Common myeloid progenitor, CD34-positive (primary cell): ENCODE measurements at regions not wholly inside any gene's neighbourhood (a gene's known extent, or its start where the extent isn't known, plus 50 kb on each side); places are given as distances from the start of the nearest gene placed in this dataset.

Experiments used
- CTCF ChIA-PET: fragments of 350-600 bp; sonication (Branson Sonifier 250); formaldehyde crosslinking; loops from one replicate; lab custom pipeline; 2021; ENCODE audit warnings: antibody characterized with exemption; lab: Charles Lee
- POLR2A ChIA-PET: fragments of 350-600 bp; sonication (Branson Sonifier 250); formaldehyde crosslinking; loops from one replicate; lab custom pipeline; 2021; ENCODE audit warnings: antibody characterized with exemption; lab: Charles Lee
- DNase-seq, 3 donors: peaks; one replicate each; pipeline versions ENCODE4 v3.0.0 to v3.0.0-alpha.2; 2013
- H3K27ac ChIP-seq, 2 experiments: 1 replicate in 1 of 2; 2 replicates in 1 of 2; pipeline ENCODE4 v1.7.0; 2013; ENCODE audit warnings: inconsistent platforms in 2 of 2, low read length in 2 of 2, mild to moderate bottlenecking in 2 of 2, low read depth in 1 of 2, moderate library complexity in 1 of 2; ENCODE audit not compliant: severe bottlenecking in 2 of 2, insufficient read depth in 1 of 2, poor library complexity in 1 of 2
- H3K27me3 ChIP-seq, 5 experiments: replicated peaks in 2 of 5; 1 replicate in 3 of 5; 2 replicates in 2 of 5; pipeline versions ENCODE4 v1.6.1 to v1.7.0; 2013; ENCODE audit warnings: low read length in 4 of 5, mild to moderate bottlenecking in 2 of 5, moderate library complexity in 2 of 5, inconsistent platforms in 1 of 5; ENCODE audit not compliant: insufficient read depth in 5 of 5, control insufficient read depth in 4 of 5
- H3K36me3 ChIP-seq, 4 experiments: 1 replicate in 2 of 4; 2 replicates in 2 of 4; pipeline versions ENCODE4 v1.6.1 to v1.7.0; 2013; ENCODE audit warnings: low read length in 3 of 4, control low read depth in 1 of 4, mild to moderate bottlenecking in 1 of 4; ENCODE audit not compliant: control insufficient read depth in 4 of 4, insufficient read depth in 4 of 4
- H3K4me1 ChIP-seq, 4 experiments: 1 replicate in 3 of 4; 2 replicates in 1 of 4; pipeline versions ENCODE4 v1.6.1 to v1.7.1; 2013; ENCODE audit warnings: low read length in 3 of 4, mild to moderate bottlenecking in 3 of 4, control low read depth in 1 of 4, inconsistent platforms in 1 of 4, moderate library complexity in 1 of 4; ENCODE audit not compliant: control insufficient read depth in 4 of 4, insufficient read depth in 4 of 4; ENCODE audit errors: control extremely low read depth in 1 of 4
- H3K4me3 ChIP-seq, 7 experiments: 1 replicate in 4 of 7; 2 replicates in 3 of 7; pipeline versions ENCODE4 v1.5.1 to v1.7.0; 2013; ENCODE audit warnings: mild to moderate bottlenecking in 7 of 7, low read length in 6 of 7, moderate library complexity in 6 of 7, inconsistent platforms in 2 of 7, low read depth in 2 of 7, control low read depth in 1 of 7; ENCODE audit not compliant: insufficient read depth in 4 of 7, control insufficient read depth in 1 of 7; ENCODE audit errors: extremely low read depth in 1 of 7
- H3K9me3 ChIP-seq, 5 experiments: 1 replicate in 4 of 5; 2 replicates in 1 of 5; pipeline versions ENCODE4 v1.6.1 to v1.7.1; 2013; ENCODE audit warnings: low read length in 4 of 5, mild to moderate bottlenecking in 2 of 5, inconsistent platforms in 1 of 5, low read depth in 1 of 5, moderate library complexity in 1 of 5; ENCODE audit not compliant: control insufficient read depth in 4 of 5, insufficient read depth in 2 of 5; ENCODE audit errors: control extremely low read depth in 1 of 5
- WGBS: methylation state at CpG from one replicate; pipeline ENCODE4 v1.1.5; 2013; ENCODE audit not compliant: insufficient coverage; 5-methylcytosine and 5-hydroxymethylcytosine counted together

GRCh38 chr1:199687321-199687720 lies 340.2 kb upstream of the NR5A2 start:
- H3K27me3 ChIP-seq: no peaks in the 10 kb centered on the region
- H3K27ac ChIP-seq: no peak overlapping the region
- H3K4me1 ChIP-seq: peaks cover 2 to 41% (median 15%) of the 10 kb centered on the region in 4 experiments
- H3K4me3 ChIP-seq: no peak overlapping the region
- no peak for DNase-seq
- CTCF ChIA-PET: interaction anchor here (0.9 to 2.8 kb wide), 7 partner anchors 13 to 823 kb away, joined by 3 to 7 read pairs (median 4); no protein-coding TSS in a partner anchor
- 100% methylated on average over 4 of the region's 4 CpGs for WGBS
- POLR2A ChIA-PET: no interaction called here
- H3K9me3 ChIP-seq: no peaks in the 10 kb centered on the region
- H3K36me3 ChIP-seq: no peaks in the 10 kb centered on the region

- no peak overlapping the region for H3K27ac ChIP-seq
- H3K4me1 ChIP-seq: peaks cover 2 to 41% (median 15%) of the 10 kb centered on the region in 4 experiments
- no peak overlapping the region for H3K4me3 ChIP-seq
- POLR2A ChIA-PET: no interaction called here
- no peaks in the 10 kb centered on the region for H3K9me3 ChIP-seq
- no peaks in the 10 kb centered on the region for H3K27me3 ChIP-seq
- no peaks in the 10 kb centered on the region for H3K36me3 ChIP-seq
- no peak for DNase-seq
- CTCF ChIA-PET: interaction anchor here (0.7 to 2.8 kb wide), 5 partner anchors 9 to 800 kb away, joined by 3 to 7 read pairs (median 3); no protein-coding TSS in a partner anchor
- no CpG with 5 or more reads among the region's 3 CpGs for WGBS
Measured at GRCh38 chr1:199688133-199688676, 339.3 kb upstream of the NR5A2 start.

- Histone ChIP-seq H3K36me3 (no peaks in the 10 kb centered on the region), H3K4me1 (peaks cover 2 to 41% (median 15%) of the 10 kb centered on the region in 4 experiments), H3K4me3 (no peak overlapping the region), H3K27ac (no peak overlapping the region), H3K27me3 (no peaks in the 10 kb centered on the region), H3K9me3 (no peaks in the 10 kb centered on the region)
- no peak for DNase-seq
- ChIA-PET CTCF (interaction anchor here (0.7 to 2.8 kb wide), 4 partner anchors 14 to 799 kb away, joined by 3 to 7 read pairs (median 3); no protein-coding TSS in a partner anchor), POLR2A (no interaction called here)
Measured at GRCh38 chr1:199688774-199689173, 338.7 kb upstream of the NR5A2 start.

DNA sequence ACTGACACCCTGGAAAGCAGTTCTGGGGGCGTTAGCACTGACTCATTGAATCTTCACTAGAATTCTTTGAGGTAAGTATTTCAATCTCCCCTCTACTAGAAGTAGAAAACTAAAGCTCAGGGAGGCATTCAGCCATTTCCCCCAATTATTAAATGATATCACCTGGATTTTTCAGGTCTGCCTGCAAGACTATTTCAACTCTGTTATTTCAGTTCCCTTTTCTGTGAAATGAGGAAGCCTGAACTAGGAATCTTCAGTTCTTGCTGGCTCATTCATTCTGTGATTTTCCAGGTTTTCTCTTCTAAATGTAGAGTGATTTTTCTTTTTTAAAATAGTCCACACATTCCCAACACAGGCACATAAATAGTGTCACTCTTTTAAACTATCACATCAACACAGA lies 337.0 kb upstream of the NR5A2 start:
- ChIA-PET POLR2A (interaction anchor here (0.9 kb wide), 1 partner anchor 19 kb away, joined by 4 read pairs; no protein-coding TSS in a partner anchor), CTCF (interaction anchor here (1.0 kb wide), 1 partner anchor 74 kb away, joined by 8 read pairs; no protein-coding TSS in a partner anchor)
- H3K9me3 ChIP-seq: no peaks in the 10 kb centered on the region
- no CpG with 5 or more reads among the region's 1 CpG for WGBS
- H3K4me3 ChIP-seq: no peak overlapping the region
- H3K27me3 ChIP-seq: no peaks in the 10 kb centered on the region
- peak in 2 of 3 donors; percentile 36 to 54 for DNase-seq
- no peak overlapping the region for H3K27ac ChIP-seq
- H3K4me1 ChIP-seq: peaks cover 2 to 41% (median 15%) of the 10 kb centered on the region in 4 experiments
- H3K36me3 ChIP-seq: no peaks in the 10 kb centered on the region

DNA sequence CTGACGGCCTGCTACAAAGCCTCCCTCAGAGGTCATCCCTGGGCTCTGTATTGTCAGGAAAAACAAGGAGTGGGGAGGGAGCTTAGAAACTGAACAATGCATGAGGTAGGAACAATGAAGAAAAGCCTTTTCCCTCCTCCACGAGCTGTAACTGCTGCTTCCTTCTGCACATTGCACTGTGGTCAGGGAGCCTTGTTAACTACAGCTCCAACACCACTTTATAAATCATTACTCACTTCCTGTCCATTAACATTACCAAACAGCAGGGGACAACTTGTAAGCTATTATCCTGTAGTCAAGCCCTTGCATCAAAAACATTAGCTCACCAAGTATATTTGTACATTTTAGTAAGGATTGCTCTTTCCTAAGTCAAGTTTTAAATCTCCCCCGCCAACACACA lies 336.0 kb upstream of the NR5A2 start:
- H3K27me3 ChIP-seq: no peaks in the 10 kb centered on the region
- DNase-seq: peak; percentile 36 to 94 (median 91)
- peaks cover 2 to 41% (median 15%) of the 10 kb centered on the region in 4 experiments for H3K4me1 ChIP-seq
- peak overlapping the region in 2 of 7 experiments; percentile 18 to 33 for H3K4me3 ChIP-seq
- no peaks in the 10 kb centered on the region for H3K9me3 ChIP-seq
- CTCF ChIA-PET: interaction anchor here (0.6 to 1.8 kb wide), 3 partner anchors 584 to 794 kb away, joined by 3 to 6 read pairs (median 3); no protein-coding TSS in a partner anchor
- H3K36me3 ChIP-seq: no peaks in the 10 kb centered on the region
- POLR2A ChIA-PET: no interaction called here
- no peak overlapping the region for H3K27ac ChIP-seq
- WGBS: 8% methylated on average over 2 of the region's 3 CpGs

- ChIA-PET POLR2A (no interaction called here), CTCF (interaction anchor here (0.6 to 1.7 kb wide), 2 partner anchors 9 to 10 kb away, joined by 3 to 5 read pairs; no protein-coding TSS in a partner anchor)
- WGBS: no CpG with 5 or more reads among the region's 2 CpGs
- DNase-seq: no peak
- Histone ChIP-seq H3K27ac (no peak overlapping the region), H3K27me3 (no peaks in the 10 kb centered on the region), H3K36me3 (no peaks in the 10 kb centered on the region), H3K4me3 (no peak overlapping the region), H3K9me3 (peaks cover 0 to 4% (median 0%) of the 10 kb centered on the region in 5 experiments), H3K4me1 (peaks cover 2 to 34% (median 15%) of the 10 kb centered on the region in 4 experiments)
Measured at GRCh38 chr1:199693724-199694123, 333.8 kb upstream of the NR5A2 start.

- WGBS: no CpG with 5 or more reads among the region's 2 CpGs
- no peak overlapping the region for H3K27ac ChIP-seq
- no peaks in the 10 kb centered on the region for H3K36me3 ChIP-seq
- CTCF ChIA-PET: no interaction called here
- POLR2A ChIA-PET: no interaction called here
- H3K9me3 ChIP-seq: peaks cover 0 to 4% (median 0%) of the 10 kb centered on the region in 5 experiments
- H3K4me3 ChIP-seq: no peak overlapping the region
- H3K4me1 ChIP-seq: peaks cover 2 to 11% (median 6%) of the 10 kb centered on the region in 4 experiments
- no peaks in the 10 kb centered on the region for H3K27me3 ChIP-seq
- DNase-seq: no peak
Measured at GRCh38 chr1:199696225-199696624, 331.3 kb upstream of the NR5A2 start.
